ENCODE measurements at regions not wholly inside any gene's neighbourhood (a gene's known extent, or its start where the extent isn't known, plus 50 kb on each side); places are given as distances from the start of the nearest gene placed in this dataset.

DNA sequence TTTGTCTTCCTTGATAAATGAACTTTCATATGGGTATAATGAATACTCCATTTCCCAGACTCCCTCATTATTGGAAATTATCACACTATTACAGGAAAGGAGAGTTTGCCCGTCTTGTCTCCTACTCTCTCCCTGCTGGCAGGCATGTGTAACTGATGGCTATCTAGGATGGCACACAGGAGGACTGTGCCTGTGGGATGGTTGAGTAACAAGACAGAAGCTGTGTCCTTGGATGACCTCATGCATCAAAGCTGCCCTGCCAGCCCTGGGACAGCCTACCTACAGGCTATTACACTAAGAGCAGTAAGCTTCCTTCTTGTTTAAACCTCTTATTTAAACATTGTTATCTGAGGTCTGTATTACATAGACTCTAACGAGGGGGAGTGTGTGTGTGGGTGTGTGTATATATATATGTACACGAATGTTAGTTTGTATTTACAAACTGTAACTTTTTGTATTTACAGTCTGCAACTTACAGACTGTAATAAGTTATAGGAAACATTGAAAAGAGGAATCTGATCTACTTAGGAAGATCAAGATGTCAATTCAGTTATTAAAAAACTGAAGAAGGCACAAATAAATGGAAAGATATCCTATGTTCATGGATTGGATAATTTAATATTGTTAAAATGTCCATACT, 247.6 kb upstream of the ACO1 start:
- Histone ChIP-seq H4K91ac (ENCODE audit: insufficient read depth, low read depth, low read length) (no peak overlapping the region), H4K20me1 (ENCODE audit: insufficient read depth, low read length) (no peaks in the 10 kb centered on the region), H3K9ac (ENCODE audit: low read depth, low read length) (no peak overlapping the region), H2AK5ac (ENCODE audit: low read depth, low read length) (no peak overlapping the region), H4K5ac (ENCODE audit: low read depth, low read length) (no peak overlapping the region), H3K14ac (replicated peaks; ENCODE audit: low read depth, low read length) (no peak overlapping the region), H2BK120ac (ENCODE audit: low read depth, low read length) (no peak overlapping the region), H2BK5ac (ENCODE audit: low read depth, low read length, poor library complexity, severe bottlenecking) (no peak overlapping the region), H3K4me2 (ENCODE audit: low read depth, low read length) (no peak overlapping the region), H3K18ac (ENCODE audit: low read depth, low read length) (no peak overlapping the region), H2BK15ac (ENCODE audit: low read depth, low read length) (no peak overlapping the region), H3K27ac (ENCODE audit: insufficient read depth, low read length) (no peak overlapping the region), H4K8ac (ENCODE audit: low read depth in 2 of 2, low read length in 2 of 2) (no peak overlapping the region), H3K79me1 (ENCODE audit: low read depth in 1 of 2, low read length in 2 of 2) (no peaks in the 10 kb centered on the region), H3K9me3 (ENCODE audit: control insufficient read depth, insufficient read depth, low read length) (no peaks in the 10 kb centered on the region), H2AFZ (replicated peaks; ENCODE audit: low read length, poor library complexity) (no peak overlapping the region), H3K9me1 (ENCODE audit: insufficient read depth, low read length) (no peaks in the 10 kb centered on the region), H3K4ac (ENCODE audit: low read depth, low read length) (no peak overlapping the region), H2AK9ac (replicated peaks; ENCODE audit: low read depth, low read length, poor library complexity) (no peak overlapping the region), H2BK20ac (ENCODE audit: low read depth, low read length) (no peak overlapping the region), H3K23ac (ENCODE audit: low read depth, low read length) (no peak overlapping the region), H3K4me1 (ENCODE audit: control insufficient read depth, insufficient read depth, low read length) (no peaks in the 10 kb centered on the region), H3K56ac (ENCODE audit: extremely low read depth, insufficient read depth, low read length) (no peak overlapping the region), H3K4me3 (ENCODE audit: insufficient read depth, low read depth, low read length) (no peak overlapping the region), H3K27me3 (ENCODE audit: control insufficient read depth, insufficient read depth, low read length) (no peaks in the 10 kb centered on the region), H3K36me3 (ENCODE audit: control insufficient read depth, insufficient read depth, low read length) (no peaks in the 10 kb centered on the region)
- CTCF ChIA-PET: no interaction called here
- POLR2A ChIA-PET (ENCODE audit: unreplicated experiment): no interaction called here
- DNase-seq (no peak), ATAC-seq (ENCODE audit: low read depth) (no peak)
- BruUV-seq (replicated peaks): no TSS peak
- in situ Hi-C loops (cut with MboI; ENCODE audit: low sequenced_read_pairs): no loop called here
- TF ChIP-seq RFX5 (IDR thresholded peaks at IDR 0.05; ENCODE audit: low read depth, low read length) (no peak), RCOR1 (IDR thresholded peaks at IDR 0.05; ENCODE audit: insufficient replicate concordance, low read length) (no peak), NFE2L2 (IDR thresholded peaks at IDR 0.05; ENCODE audit: low read depth, low read length) (no peak), RAD21 (IDR thresholded peaks at IDR 0.05; ENCODE audit: low read length) (no peak), MXI1 (IDR thresholded peaks at IDR 0.05; ENCODE audit: borderline replicate concordance, low read depth, low read length) (no peak), CHD1 (IDR thresholded peaks at IDR 0.05; ENCODE audit: low read depth, low read length) (no peak), MAFK (IDR thresholded peaks at IDR 0.05; ENCODE audit: low read depth, low read length) (no peak), BHLHE40 (IDR thresholded peaks at IDR 0.05; ENCODE audit: low read depth, low read length) (no peak), FOS (IDR thresholded peaks at IDR 0.05; ENCODE audit: low read depth, low read length) (no peak), MAZ (IDR thresholded peaks at IDR 0.05; ENCODE audit: borderline replicate concordance, low read depth, low read length) (no peak), CEBPB (IDR thresholded peaks at IDR 0.05; ENCODE audit: low read depth, low read length) (no peak), POLR2A (IDR thresholded peaks at IDR 0.05; ENCODE audit: low read depth, low read length) (no peak)
- TF ChIP-seq, protein P1, sequence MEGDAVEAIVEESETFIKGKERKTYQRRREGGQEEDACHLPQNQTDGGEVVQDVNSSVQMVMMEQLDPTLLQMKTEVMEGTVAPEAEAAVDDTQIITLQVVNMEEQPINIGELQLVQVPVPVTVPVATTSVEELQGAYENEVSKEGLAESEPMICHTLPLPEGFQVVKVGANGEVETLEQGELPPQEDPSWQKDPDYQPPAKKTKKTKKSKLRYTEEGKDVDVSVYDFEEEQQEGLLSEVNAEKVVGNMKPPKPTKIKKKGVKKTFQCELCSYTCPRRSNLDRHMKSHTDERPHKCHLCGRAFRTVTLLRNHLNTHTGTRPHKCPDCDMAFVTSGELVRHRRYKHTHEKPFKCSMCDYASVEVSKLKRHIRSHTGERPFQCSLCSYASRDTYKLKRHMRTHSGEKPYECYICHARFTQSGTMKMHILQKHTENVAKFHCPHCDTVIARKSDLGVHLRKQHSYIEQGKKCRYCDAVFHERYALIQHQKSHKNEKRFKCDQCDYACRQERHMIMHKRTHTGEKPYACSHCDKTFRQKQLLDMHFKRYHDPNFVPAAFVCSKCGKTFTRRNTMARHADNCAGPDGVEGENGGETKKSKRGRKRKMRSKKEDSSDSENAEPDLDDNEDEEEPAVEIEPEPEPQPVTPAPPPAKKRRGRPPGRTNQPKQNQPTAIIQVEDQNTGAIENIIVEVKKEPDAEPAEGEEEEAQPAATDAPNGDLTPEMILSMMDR (conservative IDR thresholded peaks at IDR 0.05; ENCODE audit: low read depth, low read length): no peak
- TF ChIP-seq, protein P2, sequence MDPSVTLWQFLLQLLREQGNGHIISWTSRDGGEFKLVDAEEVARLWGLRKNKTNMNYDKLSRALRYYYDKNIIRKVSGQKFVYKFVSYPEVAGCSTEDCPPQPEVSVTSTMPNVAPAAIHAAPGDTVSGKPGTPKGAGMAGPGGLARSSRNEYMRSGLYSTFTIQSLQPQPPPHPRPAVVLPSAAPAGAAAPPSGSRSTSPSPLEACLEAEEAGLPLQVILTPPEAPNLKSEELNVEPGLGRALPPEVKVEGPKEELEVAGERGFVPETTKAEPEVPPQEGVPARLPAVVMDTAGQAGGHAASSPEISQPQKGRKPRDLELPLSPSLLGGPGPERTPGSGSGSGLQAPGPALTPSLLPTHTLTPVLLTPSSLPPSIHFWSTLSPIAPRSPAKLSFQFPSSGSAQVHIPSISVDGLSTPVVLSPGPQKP (IDR thresholded peaks at IDR 0.05; ENCODE audit: borderline replicate concordance, low read depth, low read length): no peak
- TF ChIP-seq, protein P3, sequence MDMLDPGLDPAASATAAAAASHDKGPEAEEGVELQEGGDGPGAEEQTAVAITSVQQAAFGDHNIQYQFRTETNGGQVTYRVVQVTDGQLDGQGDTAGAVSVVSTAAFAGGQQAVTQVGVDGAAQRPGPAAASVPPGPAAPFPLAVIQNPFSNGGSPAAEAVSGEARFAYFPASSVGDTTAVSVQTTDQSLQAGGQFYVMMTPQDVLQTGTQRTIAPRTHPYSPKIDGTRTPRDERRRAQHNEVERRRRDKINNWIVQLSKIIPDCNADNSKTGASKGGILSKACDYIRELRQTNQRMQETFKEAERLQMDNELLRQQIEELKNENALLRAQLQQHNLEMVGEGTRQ (IDR thresholded peaks at IDR 0.05; ENCODE audit: low read depth, low read length): no peak
- intact Hi-C loops (cut with micrococcal nuclease): no loop called here
- WGBS, 2 experiments (ENCODE audit: extremely low coverage in 2 of 2, insufficient read length in 1 of 2): no CpG with 5 or more reads among the region's 3 CpGs
- dilution Hi-C loops (cut with HindIII; ENCODE audit: low sequenced_read_pairs, unreplicated experiment): no loop called here
